SK-N-SH treated with all-trans-retinoic acid at 6 μM for 48 hours (cell line): ENCODE measurements at regions not wholly inside any gene's neighbourhood (a gene's known extent, or its start where the extent isn't known, plus 50 kb on each side); places are given as distances from the start of the nearest gene placed in this dataset.

Source experiments
- ESRRG ChIP-seq: fragments of 250-450 bp; sonication (Bioruptor Pico); IDR thresholded peaks from 2 replicates; pipeline ENCODE4 v1.6.1; 2021; ENCODE audit warnings: mild to moderate bottlenecking
- ISL1 ChIP-seq: fragments of 250-450 bp; sonication (Bioruptor Pico); IDR thresholded peaks from 2 replicates; pipeline ENCODE4 v2.1.2; 2022; ENCODE audit warnings: mild to moderate bottlenecking, moderate library complexity
- POU6F1 ChIP-seq: fragments of 250-450 bp; sonication (Bioruptor Pico); IDR thresholded peaks from 2 replicates; pipeline ENCODE4 v1.8.0; 2021; ENCODE audit warnings: low read depth, mild to moderate bottlenecking, moderate library complexity, borderline replicate concordance
- RARB ChIP-seq: fragments of 250-450 bp; sonication (Bioruptor Pico); IDR thresholded peaks from 2 replicates; pipeline ENCODE4 v1.8.0; 2021; ENCODE audit warnings: mild to moderate bottlenecking, moderate library complexity
- SNAI2 ChIP-seq: fragments of 250-450 bp; sonication (Bioruptor Pico); IDR thresholded peaks from 2 replicates; pipeline ENCODE4 v1.5.0; 2020; ENCODE audit warnings: mild to moderate bottlenecking, moderate library complexity
- TOX ChIP-seq: fragments of 250-450 bp; sonication (Bioruptor Pico); IDR thresholded peaks from 2 replicates; pipeline ENCODE4 v1.8.0; 2021; ENCODE audit warnings: mild to moderate bottlenecking, moderate library complexity, borderline replicate concordance
- ZC3H10 ChIP-seq: fragments of 250-450 bp; sonication (Bioruptor Pico); IDR thresholded peaks from 2 replicates; pipeline ENCODE4 v1.5.1; 2021; ENCODE audit warnings: mild to moderate bottlenecking, moderate library complexity
- ZFP3 ChIP-seq: fragments of 250-450 bp; sonication (Bioruptor Pico); IDR thresholded peaks from 2 replicates; pipeline ENCODE4 v1.5.0; 2020; ENCODE audit warnings: mild to moderate bottlenecking, moderate library complexity
- ZFP30 ChIP-seq: fragments of 450-650 bp; formaldehyde crosslinking; IDR thresholded peaks from 2 replicates; pipeline ENCODE4 v1.5.0; 2022; ENCODE audit warnings: mild to moderate bottlenecking, moderate library complexity
- ZNF565 ChIP-seq: fragments of 450-650 bp; formaldehyde crosslinking; conservative IDR thresholded peaks from 2 replicates; pipeline ENCODE4 v1.5.0; 2020; ENCODE audit warnings: low read depth, mild to moderate bottlenecking, moderate library complexity
- ZNF8 ChIP-seq: fragments of 450-650 bp; formaldehyde crosslinking; IDR thresholded peaks from 2 replicates; pipeline ENCODE4 v1.5.0; 2020; ENCODE audit warnings: mild to moderate bottlenecking, moderate library complexity
- TF ChIP-seq, protein P1 (sequence below): fragments of 250-450 bp; sonication (Bioruptor Pico); IDR thresholded peaks from 2 replicates; pipeline ENCODE4 v1.5.1; 2020; ENCODE audit warnings: low read depth, mild to moderate bottlenecking, moderate library complexity
- TF ChIP-seq, protein P2 (sequence below): fragments of 250-450 bp; sonication (Bioruptor Pico); IDR thresholded peaks from 2 replicates; pipeline ENCODE4 v1.8.0; 2020; ENCODE audit warnings: mild to moderate bottlenecking, moderate library complexity, borderline replicate concordance

DNA sequence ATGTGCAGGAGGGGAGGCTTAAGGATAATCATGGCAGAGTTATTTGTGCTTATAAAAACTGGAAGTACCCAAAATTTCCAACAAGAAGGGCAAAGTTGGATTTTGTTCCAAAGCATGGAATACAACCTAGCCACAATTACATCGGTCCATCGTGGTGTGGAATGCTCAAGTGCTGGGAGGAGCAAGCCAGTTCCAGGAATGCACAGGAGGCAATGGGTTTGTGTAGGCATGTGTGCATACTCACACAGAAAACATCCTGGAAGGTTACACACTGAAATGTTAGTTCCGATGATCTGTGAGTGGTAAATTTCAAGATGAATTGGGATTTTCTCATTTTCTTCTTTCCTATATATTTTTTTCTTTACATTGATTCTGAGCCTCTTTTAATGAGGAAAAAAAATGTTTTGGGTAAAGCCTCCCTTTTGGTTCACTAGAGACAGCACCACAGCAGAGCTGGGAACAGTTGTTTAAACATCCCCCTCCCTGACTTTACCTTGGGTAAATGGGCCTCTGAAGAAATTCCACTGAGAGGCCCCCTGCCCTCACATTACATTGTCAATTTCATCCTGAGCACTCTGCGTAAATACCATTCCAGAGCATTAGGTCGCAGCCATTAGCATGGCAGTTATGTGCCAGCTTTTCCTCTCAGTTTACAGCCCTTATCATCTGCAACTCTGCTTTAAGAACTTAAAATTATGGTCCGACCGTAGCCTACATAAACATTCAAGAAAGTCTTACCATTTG is 122.0 kb downstream of the UQCRFS1 start:
- TF ChIP-seq, protein P1, sequence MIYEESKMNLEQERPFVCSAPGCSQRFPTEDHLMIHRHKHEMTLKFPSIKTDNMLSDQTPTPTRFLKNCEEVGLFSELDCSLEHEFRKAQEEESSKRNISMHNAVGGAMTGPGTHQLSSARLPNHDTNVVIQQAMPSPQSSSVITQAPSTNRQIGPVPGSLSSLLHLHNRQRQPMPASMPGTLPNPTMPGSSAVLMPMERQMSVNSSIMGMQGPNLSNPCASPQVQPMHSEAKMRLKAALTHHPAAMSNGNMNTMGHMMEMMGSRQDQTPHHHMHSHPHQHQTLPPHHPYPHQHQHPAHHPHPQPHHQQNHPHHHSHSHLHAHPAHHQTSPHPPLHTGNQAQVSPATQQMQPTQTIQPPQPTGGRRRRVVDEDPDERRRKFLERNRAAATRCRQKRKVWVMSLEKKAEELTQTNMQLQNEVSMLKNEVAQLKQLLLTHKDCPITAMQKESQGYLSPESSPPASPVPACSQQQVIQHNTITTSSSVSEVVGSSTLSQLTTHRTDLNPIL = no peak
- TF ChIP-seq SNAI2 (CRISPR knock-in tag) = no peak
- TF ChIP-seq ZNF8 = no peak
- no peak for TF ChIP-seq POU6F1
- TF ChIP-seq ESRRG (CRISPR knock-in tag) = no peak
- no peak for TF ChIP-seq ZFP30 (CRISPR knock-in tag)
- TF ChIP-seq RARB (CRISPR knock-in tag) = no peak
- TF ChIP-seq, protein P2, sequence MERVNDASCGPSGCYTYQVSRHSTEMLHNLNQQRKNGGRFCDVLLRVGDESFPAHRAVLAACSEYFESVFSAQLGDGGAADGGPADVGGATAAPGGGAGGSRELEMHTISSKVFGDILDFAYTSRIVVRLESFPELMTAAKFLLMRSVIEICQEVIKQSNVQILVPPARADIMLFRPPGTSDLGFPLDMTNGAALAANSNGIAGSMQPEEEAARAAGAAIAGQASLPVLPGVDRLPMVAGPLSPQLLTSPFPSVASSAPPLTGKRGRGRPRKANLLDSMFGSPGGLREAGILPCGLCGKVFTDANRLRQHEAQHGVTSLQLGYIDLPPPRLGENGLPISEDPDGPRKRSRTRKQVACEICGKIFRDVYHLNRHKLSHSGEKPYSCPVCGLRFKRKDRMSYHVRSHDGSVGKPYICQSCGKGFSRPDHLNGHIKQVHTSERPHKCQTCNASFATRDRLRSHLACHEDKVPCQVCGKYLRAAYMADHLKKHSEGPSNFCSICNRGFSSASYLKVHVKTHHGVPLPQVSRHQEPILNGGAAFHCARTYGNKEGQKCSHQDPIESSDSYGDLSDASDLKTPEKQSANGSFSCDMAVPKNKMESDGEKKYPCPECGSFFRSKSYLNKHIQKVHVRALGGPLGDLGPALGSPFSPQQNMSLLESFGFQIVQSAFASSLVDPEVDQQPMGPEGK (CRISPR knock-in tag) = no peak
- TF ChIP-seq ZNF565 (CRISPR knock-in tag) = no peak
- TF ChIP-seq ZC3H10 (CRISPR knock-in tag) = no peak
- no peak for TF ChIP-seq ISL1
- no peak for TF ChIP-seq ZFP3 (CRISPR knock-in tag)
- TF ChIP-seq TOX (CRISPR knock-in tag) = no peak
